ENCODE measurements at regions not wholly inside any gene's neighbourhood (a gene's known extent, or its start where the extent isn't known, plus 50 kb on each side); places are given as distances from the start of the nearest gene placed in this dataset.
"Not testable (repeated sequence)": the region's sequence is repeated elsewhere in the genome, so short reads cannot be mapped to it uniquely, and the experiment has no call there.

- DNase-seq: no peak
These were observed 127.1 kb downstream of the GLRX3 start for GRCh38 chr10:130263289-130263688.

DNA sequence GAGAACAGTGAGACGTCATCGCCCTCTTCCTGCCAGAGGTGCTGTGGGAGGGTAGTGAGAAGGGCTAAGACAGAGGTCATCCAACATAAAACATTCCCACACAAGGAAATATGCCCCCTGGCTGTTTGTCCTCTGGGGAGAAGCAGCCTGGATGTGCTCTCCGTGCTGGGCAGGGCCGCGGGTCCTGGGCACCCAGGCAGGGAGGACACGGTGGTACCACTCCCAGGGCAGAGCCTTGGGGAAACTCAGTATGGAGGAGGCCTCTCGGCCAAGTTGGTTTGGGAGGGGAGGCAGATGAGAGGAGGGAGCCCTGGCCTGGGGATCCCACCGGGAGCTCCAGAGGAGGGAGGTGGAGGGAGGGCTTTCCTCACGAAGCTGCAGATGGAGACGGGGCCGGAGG, 129.4 kb downstream of the GLRX3 start:
- DNase-seq: no peak

GRCh38 chr10:130282492-130283218, 146.5 kb downstream of the GLRX3 start:
- no peak for DNase-seq

DNA sequence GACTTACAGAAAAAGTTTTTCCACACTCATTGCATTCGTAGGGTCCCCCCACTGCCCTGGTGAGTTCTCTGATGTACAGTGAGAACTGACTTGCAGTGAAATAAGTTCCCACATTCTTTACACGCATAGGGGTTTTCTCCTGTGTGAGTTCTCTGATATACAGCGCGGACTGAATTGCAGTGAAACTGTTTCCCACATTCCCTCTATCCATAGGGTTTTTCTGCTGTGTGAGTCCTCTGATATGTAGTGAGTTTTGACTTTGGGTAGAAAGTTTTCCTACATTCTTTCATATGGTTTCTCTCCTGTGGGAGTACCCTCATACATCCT, 147.0 kb downstream of the GLRX3 start:
- no peak for DNase-seq

- not testable (repeated sequence) for DNase-seq
These were observed 159.6 kb downstream of the GLRX3 start for GRCh38 chr10:130295761-130296160.

DNA sequence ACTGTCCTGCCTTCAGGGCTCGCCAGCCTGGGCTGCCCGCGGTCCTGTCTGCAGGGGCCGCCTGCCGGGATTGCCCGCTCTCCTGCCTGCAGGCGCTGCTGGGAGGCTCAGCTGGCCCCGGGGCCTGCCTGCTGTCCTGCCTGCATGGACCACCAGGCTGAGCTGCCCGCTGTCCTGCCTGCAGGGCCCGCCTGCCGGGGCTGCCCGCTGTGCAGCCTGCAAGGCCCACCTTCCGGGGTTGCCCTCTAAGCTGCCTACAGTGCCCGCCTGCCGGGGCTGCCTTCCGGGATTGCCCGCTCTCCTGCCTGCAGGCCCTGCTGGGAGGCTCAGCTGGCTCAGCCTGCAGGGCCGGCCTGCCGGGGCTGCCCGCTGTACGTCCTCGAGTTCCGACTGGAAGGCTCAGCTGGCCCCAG, 164.4 kb downstream of the GLRX3 start:
- DNase-seq: peak in 2 of 3 donors; percentile 8 to 17

DNA sequence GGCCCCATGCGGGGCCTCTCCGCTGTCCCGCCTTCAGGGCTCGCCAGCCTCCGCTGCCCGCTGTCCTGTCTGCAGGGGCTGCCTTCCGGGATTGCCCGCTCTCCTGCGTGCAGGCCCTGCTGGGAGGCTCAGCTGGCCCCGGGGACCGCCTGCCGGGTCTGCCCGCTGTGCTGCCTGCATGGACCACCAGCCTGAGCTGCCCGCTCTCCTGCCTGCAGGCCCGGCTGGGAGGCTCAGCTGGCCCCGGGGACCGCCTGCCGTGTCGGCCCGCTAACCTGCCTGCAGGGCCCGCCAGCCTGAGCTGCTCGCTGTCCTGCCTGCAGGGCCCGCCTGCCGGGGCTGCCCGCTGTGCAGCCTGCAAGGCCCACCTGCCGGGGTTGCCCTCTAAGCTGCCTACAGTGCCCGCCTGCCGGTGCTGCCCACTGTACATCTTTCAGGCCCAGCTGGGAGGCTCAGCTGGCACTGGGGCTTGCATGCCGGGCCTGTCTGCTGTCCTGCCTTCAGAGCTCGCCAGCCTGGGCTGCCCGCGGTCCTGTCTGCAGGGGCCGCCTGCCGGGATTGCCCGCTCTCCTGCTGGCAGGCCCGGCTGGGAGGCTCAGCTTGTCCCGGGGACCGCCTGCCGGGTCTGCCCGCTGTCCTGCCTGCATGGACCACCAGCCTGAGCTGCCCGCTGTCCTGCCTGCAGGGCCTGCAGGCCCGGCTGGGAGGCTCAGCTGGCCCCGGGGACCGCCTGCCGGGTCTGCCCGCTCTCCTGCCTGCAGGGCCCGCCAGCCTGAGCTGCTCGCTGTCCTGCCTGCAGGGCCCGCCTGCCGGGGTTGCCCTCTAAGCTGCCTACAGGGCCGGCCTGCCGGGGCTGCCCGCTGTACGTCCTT, 165.1 kb downstream of the GLRX3 start:
- DNase-seq: peak in 2 of 3 donors; percentile 41 to 51

DNA sequence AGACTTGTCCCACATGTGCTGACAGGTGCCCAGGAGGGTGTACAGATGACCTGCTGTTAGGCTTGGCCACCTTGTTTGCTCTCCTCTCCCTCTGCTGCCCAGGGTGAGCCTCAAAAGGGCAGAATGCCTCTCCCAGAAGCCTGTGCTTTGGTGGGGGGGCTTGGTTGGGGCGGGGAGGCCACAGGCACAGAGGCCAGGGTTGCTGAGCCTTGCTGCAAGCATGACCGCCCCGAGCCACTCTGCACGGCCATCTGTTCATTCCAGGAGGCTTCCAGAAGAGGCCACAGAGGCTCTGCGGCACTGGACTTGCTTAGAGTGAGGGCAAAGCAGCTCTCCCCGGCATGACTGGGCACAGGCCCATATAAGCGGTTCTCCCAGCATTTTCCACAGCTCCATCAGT, 190.8 kb downstream of the GLRX3 start:
- no peak for DNase-seq

DNA sequence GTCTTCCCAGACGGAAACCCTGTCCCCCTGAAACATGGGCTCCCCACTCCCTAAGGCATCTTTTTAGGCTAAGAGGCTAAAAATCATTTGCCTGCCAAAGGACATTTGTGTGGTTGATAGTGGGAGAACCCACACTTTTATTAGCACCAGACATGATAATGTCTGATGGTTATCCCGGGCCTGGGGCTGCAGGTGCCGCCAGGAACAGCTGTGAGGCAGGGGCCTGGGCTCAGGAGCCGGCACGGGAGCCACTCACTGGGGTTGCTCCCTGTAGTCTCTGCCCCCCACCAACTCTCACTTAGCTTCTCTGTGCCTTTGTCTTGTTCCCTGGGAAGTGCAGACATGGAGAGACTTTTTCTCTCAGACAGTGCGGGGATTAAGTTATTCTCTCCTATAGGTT, 193.6 kb downstream of the GLRX3 start:
- no peak for DNase-seq

DNA sequence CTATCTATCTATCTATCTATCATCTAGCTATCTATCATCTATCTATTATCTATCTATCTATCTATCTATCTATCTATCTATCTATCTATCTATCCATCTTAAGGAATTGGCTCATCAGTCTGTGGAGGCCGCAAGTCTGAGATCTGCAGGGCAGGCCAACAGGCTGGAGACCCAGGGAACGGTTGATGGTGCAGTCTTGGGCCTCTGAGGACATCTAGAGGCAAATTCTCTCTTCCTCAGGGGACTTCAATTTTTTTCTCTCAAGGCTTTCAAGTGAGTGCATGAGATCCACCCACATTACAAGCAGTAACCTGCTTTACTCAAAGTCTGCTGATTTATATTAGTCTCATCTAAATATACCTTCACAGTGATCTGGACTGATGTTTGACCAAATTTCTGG, 197.0 kb downstream of the GLRX3 start:
- DNase-seq: no peak

- no peak for DNase-seq
These were observed 199.1 kb downstream of the GLRX3 start for GRCh38 chr10:130335336-130335735.

- DNase-seq: peak in 2 of 3 donors; percentile 4 to 8
These were observed 200.6 kb downstream of the GLRX3 start for GRCh38 chr10:130336617-130337304.

DNA sequence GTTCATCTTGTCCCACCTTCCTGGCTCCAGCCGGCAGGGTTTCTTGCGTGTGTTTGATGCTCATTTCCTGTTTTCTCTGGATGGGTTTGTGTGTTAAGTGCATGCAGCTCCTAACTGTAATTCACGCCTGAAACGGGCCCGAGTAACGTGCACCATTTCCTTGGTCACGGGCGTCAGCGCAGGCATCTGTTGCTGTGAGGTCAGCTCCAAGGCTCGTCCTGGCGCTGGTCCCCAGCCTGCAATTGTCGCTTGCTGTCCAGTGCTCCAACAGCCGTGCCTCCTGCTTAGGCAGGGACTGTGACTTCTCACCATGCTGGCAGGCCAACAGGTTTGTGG, 201.1 kb downstream of the GLRX3 start:
- DNase-seq: no peak

- DNase-seq: no peak
These were observed 201.8 kb downstream of the GLRX3 start for GRCh38 chr10:130337696-130338635.

DNA sequence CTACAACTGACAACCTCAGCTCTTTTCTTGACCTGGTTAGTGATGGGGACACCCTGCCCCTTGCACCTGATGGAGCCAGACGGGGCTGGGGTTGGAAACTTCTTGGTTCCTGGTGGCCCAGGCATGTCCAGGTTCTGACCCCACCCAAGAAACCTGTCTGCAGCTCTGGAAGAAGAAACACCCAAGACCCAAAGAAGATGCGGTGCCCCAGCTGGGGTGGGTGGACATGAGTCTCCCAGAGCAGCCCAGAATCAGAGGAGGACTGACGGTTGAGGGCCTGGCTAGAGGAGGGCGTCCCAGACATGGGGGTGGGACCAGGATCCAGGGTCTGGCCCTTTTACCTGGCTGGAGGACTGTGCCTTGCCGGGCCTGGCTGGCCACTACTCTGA, 202.4 kb downstream of the GLRX3 start:
- no peak for DNase-seq

DNA sequence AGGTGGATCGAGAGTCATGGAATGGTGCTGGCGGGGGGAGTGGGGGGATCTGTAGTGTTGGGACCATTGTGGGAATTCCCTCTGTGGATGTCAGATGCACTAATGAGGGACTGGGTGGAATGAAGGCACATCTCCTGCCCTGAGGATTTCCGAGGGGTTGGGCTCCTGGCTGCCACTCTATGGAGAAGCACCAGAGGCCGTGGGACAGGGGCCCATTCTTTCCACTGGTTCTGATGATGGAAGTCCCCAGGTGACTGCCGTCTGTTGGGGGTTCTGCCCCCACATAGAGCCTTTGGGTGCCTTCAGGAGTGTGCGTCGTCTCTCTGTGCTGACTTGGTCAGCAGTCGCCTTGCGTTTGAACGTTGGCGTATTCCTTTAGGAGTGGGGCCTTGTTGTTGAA, 202.9 kb downstream of the GLRX3 start:
- DNase-seq: no peak

GRCh38 chr10:130339911-130340310, 203.7 kb downstream of the GLRX3 start:
- DNase-seq: no peak

- no peak for DNase-seq
These were observed 204.6 kb downstream of the GLRX3 start for GRCh38 chr10:130340816-130341215.

DNA sequence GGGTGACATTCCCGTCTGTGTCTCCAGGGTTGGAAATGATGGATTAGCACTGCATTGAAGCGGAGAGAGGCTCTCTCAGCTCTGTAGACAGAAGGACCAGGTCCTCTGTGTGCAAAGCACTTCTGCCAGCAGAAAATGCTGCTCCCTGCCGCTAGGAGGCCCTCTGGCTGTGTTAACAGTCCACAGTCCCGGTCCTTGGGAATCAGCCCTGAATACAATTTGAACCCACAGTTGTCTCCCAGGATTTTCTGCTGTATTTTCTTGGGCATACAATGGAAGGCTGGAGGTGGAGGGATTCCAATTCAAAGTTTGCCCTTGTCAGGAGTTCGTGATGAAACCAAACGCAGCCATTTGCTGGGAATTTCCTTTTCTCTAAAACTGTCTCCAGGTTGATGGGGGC, 205.2 kb downstream of the GLRX3 start:
- peak; percentile 20 to 41 (median 31) for DNase-seq

- DNase-seq: no peak
These were observed 209.5 kb downstream of the GLRX3 start for GRCh38 chr10:130345728-130346127.

- DNase-seq: no peak
These were observed 214.8 kb downstream of the GLRX3 start for GRCh38 chr10:130350996-130351395.

DNA sequence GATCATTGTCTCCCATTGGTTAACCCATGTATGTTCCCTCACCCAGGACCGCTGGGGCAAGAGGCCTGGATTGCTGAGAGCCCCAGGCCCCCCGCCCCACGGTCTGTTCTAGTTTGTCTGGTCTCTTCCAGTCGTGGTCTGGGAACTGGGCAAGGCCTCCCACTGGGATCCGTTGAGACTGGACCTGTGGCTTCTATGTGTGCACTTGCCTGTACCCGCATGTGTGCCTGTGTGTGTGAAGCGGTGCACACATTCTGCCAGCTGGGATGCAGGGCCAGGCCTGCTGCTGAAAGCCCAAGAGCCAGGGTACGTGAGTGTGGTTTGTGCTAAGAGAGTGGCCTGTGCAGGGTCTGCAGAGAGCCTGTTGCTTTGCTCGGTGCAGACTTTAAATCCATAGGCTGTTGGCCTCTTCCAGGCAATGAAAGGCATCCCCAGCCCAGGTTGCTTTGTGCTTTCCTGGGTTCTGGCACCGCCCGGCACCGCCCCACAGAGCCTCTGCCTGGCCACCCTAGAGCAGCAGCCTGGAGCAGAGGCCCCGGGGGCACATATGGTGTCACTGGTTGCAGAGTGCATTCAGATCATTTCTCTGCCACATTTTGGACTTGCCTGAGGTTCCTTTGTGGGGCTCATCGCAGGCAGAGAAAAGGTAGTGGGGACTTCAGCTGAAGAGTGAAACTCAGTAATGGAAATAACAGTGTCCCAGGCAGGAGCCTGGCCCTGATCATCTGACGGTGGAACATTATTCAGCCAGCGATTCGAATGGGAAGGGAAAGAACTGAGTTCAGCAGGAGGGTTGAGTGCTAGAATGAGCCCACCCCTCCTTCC, 215.5 kb downstream of the GLRX3 start:
- DNase-seq: no peak

Data from suppressor macrophage treated with lipopolysaccharide for 1 hour (primary cell).